ENCODE measurements at regions not wholly inside any gene's neighbourhood (a gene's known extent, or its start where the extent isn't known, plus 50 kb on each side); places are given as distances from the start of the nearest gene placed in this dataset.

DNA sequence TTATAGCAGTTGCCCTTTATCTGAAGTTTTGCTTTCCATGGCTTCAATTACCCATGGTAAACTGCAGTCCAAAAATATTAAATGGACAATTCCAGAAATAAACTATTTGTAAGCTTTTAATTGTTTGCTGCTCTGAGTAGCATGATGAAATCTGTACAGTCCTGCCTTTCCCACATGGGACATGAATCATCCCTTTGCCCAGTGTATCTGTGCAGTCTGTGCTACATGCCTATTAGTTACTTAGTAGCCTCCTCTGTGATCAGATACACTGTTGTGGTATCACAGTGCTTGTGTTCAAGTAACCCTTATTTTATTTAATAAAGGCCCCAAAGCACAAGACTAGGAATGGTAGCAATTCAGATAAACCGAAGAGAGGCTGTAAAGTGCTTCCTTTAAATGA lies 810.6 kb upstream of the PIK3C3 start:
- ChIA-PET CTCF (no interaction called here), POLR2A (ENCODE audit: low non-redundant PET) (no interaction called here)
- H3K27ac ChIP-seq, result no peak overlapping the region
- no peak for DNase-seq (ENCODE audit: low spot score)
- no peak for TF ChIP-seq CTCF (conservative IDR thresholded peaks at IDR 0.05; ENCODE audit: low read depth)

- POLR2A ChIA-PET (ENCODE audit: low non-redundant PET), result no interaction called here
- CTCF ChIA-PET, result no interaction called here
- H3K27ac ChIP-seq, result no peak overlapping the region
- TF ChIP-seq CTCF (conservative IDR thresholded peaks at IDR 0.05; ENCODE audit: low read depth), result no peak
- DNase-seq (ENCODE audit: low spot score), result no peak
These were observed 814.5 kb upstream of the PIK3C3 start for GRCh38 chr18:41140506-41140905.

DNA sequence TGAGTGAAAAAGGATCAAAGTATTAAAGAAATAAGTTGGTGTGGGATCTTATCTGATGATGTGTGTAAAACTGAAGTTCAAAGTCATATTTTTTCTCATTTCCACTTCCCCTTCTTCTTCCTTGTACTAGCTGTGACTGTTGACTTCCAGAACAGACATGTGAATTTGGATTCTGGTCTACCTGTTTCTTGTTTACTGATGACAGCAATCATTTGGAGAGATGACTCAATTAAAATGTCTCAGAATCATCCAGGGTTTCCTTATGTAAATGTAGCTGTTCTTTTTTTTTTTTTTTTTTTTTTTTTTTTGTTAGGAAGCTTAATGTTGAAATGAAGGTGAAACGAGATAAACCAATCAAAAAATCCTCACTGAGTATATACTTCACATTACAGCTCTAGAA lies 819.9 kb upstream of the PIK3C3 start:
- POLR2A ChIA-PET (ENCODE audit: low non-redundant PET), result no interaction called here

DNA sequence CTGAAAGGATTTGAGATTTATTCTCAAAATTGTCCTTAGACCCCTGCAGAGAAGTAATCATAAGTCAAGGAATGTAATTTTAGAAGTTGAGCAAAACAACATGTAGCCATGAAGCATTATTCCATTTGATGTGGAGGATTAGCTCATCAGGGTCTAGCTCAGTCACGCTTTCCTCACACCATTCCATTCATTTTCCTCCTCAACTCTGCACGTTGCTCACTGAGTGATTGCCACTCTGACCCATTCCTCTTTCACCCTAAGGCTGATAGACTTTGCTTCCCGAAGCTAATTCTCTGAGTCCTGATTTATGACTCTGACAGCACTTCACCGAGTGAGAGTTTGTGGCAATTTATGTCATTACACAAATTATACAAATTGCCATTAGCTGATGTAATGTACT lies 820.6 kb upstream of the PIK3C3 start:
- ChIA-PET POLR2A (ENCODE audit: low non-redundant PET) (no interaction called here), CTCF (no interaction called here)
- no peak for DNase-seq (ENCODE audit: low spot score)
- H3K27ac ChIP-seq, result no peak overlapping the region
- no peak for TF ChIP-seq CTCF (conservative IDR thresholded peaks at IDR 0.05; ENCODE audit: low read depth)

More for the DNA sequence above, 819.9 kb upstream of the PIK3C3 start:
- H3K27ac ChIP-seq, result no peak overlapping the region
- DNase-seq (ENCODE audit: low spot score), result no peak
- CTCF ChIA-PET, result no interaction called here
- TF ChIP-seq CTCF (conservative IDR thresholded peaks at IDR 0.05; ENCODE audit: low read depth), result no peak

- CTCF ChIA-PET, result no interaction called here
- DNase-seq (ENCODE audit: low spot score), result no peak
- no peak for TF ChIP-seq CTCF (conservative IDR thresholded peaks at IDR 0.05; ENCODE audit: low read depth)
- H3K27ac ChIP-seq, result no peak overlapping the region
- POLR2A ChIA-PET (ENCODE audit: low non-redundant PET), result no interaction called here
These were observed 824.0 kb upstream of the PIK3C3 start for GRCh38 chr18:41131050-41131449.

DNA sequence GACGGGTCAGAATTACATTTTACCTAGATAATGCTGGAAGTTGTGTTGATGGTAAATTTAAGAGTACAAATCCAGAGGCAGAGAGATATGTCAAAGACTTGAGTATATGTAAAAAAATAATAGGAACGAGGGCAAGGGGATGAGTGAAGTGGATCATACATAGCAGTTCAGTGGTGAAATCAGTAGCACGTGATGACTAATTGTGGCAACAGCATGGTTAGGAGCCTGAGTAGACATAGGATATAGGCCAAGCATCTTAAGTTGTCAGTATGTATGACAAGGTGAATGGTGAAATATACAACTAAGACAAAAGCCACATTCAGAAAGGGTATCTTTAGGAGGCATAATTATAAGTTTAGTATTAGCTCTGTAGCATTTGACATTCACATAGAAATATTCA lies 826.5 kb upstream of the PIK3C3 start:
- no peak overlapping the region for H3K27ac ChIP-seq
- ChIA-PET CTCF (no interaction called here), POLR2A (ENCODE audit: low non-redundant PET) (no interaction called here)
- TF ChIP-seq CTCF (conservative IDR thresholded peaks at IDR 0.05; ENCODE audit: low read depth), result no peak
- DNase-seq (ENCODE audit: low spot score), result no peak

GRCh38 chr18:41128126-41128525 lies 826.9 kb upstream of the PIK3C3 start:
- H3K27ac ChIP-seq, result no peak overlapping the region
- no peak for TF ChIP-seq CTCF (conservative IDR thresholded peaks at IDR 0.05; ENCODE audit: low read depth)
- no peak for DNase-seq (ENCODE audit: low spot score)
- ChIA-PET CTCF (no interaction called here), POLR2A (ENCODE audit: low non-redundant PET) (no interaction called here)

All from RWPE1 (cell line).